Thoracic aorta (tissue), 2 donors: ENCODE measurements at regions not wholly inside any gene's neighbourhood (a gene's known extent, or its start where the extent isn't known, plus 50 kb on each side); places are given as distances from the start of the nearest gene placed in this dataset.

ENCODE experiments used
- ATAC-seq: fragments of 150-250 bp; one replicate; pipeline ENCODE4 v1.8.0; 2017; ENCODE audit warnings: low read depth; ENCODE audit not compliant: insufficient number of reproducible peaks, low FRiP score
- DNase-seq: peaks from one replicate; pipeline ENCODE4 v3.0.0-alpha.2; 2020; ENCODE audit warnings: low spot score
- H3K27ac ChIP-seq, 2 donors: fragments of 200-600 bp; sonication (generic); 1 replicate in 1 of 2; 2 replicates in 1 of 2; pipeline ENCODE4 v1.5.1; 2016; ENCODE audit warnings: mild to moderate bottlenecking in 2 of 2, moderate library complexity in 2 of 2
- H3K27me3 ChIP-seq: fragments of 200-600 bp; sonication (generic); replicated peaks from 2 replicates; pipeline ENCODE4 v1.6.0; 2016; ENCODE audit warnings: mild to moderate bottlenecking; ENCODE audit not compliant: insufficient read depth
- H3K36me3 ChIP-seq: fragments of 200-600 bp; sonication (generic); one replicate; pipeline ENCODE4 v1.5.1; 2016
- H3K4me1 ChIP-seq, 2 donors: fragments of 200-600 bp; sonication (generic); 1 replicate in 1 of 2; 2 replicates in 1 of 2; pipeline versions ENCODE4 v1.5.1 to v1.6.0; 2016; ENCODE audit warnings: low read depth in 2 of 2, mild to moderate bottlenecking in 1 of 2; ENCODE audit not compliant: control insufficient read depth in 1 of 2
- H3K4me3 ChIP-seq: fragments of 200-600 bp; sonication (generic); 2 replicates; pipeline ENCODE4 v1.5.1; 2016; ENCODE audit warnings: mild to moderate bottlenecking
- H3K9me3 ChIP-seq: fragments of 200-600 bp; sonication (generic); 2 replicates; pipeline ENCODE4 v1.5.1; 2016
- CTCF ChIP-seq: fragments of 200-600 bp; sonication (generic); IDR thresholded peaks from one replicate; pipeline ENCODE4 v1.5.1; 2019; ENCODE audit warnings: antibody characterized with exemption

DNA sequence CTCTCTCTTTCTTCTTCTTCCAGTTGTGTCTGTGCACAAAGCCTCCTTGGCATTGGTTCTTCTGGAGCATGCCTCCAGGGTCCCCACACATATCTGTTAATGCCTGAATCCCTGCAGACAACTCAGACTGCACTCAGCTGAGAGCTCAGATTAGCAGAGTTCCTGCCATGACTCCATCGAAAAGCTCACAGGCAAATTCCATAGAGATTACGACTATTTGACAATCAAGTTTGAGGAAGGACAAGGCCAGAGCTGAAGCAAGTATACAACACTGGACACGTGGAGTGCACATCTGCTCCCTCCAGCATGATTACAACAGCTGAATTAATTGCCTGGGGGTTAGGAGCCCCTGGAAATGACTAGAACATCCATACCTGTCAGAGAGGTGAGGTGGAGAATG lies 190.7 kb downstream of the INSIG2 start:
- H3K4me1 ChIP-seq: no peaks in the 10 kb centered on the region
- ATAC-seq: no peak
- no peak overlapping the region for H3K27ac ChIP-seq
- TF ChIP-seq CTCF: no peak
- H3K9me3 ChIP-seq: no peaks in the 10 kb centered on the region
- no peak for DNase-seq
- H3K27me3 ChIP-seq: no peaks in the 10 kb centered on the region
- no peak overlapping the region for H3K4me3 ChIP-seq
- no peaks in the 10 kb centered on the region for H3K36me3 ChIP-seq

GRCh38 chr2:118278046-118278445 lies 189.8 kb downstream of the INSIG2 start:
- ATAC-seq: no peak
- H3K27ac ChIP-seq: no peak overlapping the region
- no peaks in the 10 kb centered on the region for H3K36me3 ChIP-seq
- H3K9me3 ChIP-seq: no peaks in the 10 kb centered on the region
- H3K27me3 ChIP-seq: no peaks in the 10 kb centered on the region
- no peak overlapping the region for H3K4me3 ChIP-seq
- H3K4me1 ChIP-seq: no peaks in the 10 kb centered on the region
- DNase-seq: no peak
- no peak for TF ChIP-seq CTCF

DNA sequence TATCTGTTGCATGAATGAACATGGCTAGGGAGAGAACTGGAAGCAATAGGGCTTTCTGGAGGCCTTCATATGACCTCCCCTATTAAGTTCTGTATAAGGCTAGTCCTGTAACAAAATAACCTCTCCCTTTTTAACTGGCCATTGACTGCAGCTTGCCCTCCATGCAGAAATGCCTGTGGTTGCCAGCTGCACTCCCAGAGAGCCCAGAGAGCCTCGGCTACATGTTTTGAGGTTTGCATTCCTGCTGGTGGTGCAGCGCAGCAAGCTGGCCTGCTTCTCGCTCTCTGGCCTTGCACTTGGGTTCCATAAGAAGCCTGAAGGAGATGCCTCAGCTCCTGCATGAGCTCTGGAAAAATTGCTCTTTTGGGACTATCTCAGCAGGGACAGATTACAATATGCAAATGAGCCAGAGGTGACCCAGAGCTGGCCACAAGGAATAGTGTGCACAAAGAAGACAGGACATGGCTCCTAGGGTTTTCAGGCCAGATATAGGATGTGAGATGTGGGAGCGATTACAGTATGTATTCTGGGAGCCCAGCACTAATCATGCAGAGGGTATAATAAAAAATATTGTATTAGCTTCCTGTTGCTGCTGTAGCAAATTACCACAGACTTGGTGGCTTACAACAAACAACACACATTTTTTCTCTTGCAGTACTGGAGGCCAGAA lies 186.7 kb downstream of the INSIG2 start:
- DNase-seq (no peak), ATAC-seq (no peak)
- H3K27ac ChIP-seq: no peak overlapping the region
- no peak overlapping the region for H3K4me3 ChIP-seq
- H3K36me3 ChIP-seq: no peaks in the 10 kb centered on the region
- no peak for TF ChIP-seq CTCF
- no peaks in the 10 kb centered on the region for H3K9me3 ChIP-seq
- H3K4me1 ChIP-seq: no peaks in the 10 kb centered on the region
- no peaks in the 10 kb centered on the region for H3K27me3 ChIP-seq

DNA sequence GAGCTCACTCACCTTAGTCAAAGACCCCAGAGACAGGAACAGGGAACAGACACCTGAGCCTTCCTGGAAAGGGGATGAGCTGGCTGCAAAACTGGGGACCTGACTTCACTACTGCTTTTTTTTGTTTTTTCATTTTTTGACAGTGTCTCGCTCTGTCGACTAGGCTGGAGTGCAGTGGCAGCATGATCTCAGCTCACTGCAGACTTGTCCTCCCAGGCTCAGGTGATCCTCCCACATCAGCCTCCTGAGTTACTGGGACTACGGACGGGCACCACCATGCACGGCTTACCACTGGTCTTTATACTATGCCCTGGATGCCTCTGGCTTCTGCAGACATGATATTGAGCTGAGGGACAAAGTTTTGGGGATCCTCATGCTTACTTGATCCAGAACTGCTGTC lies 184.1 kb downstream of the INSIG2 start:
- TF ChIP-seq CTCF: no peak
- Histone ChIP-seq H3K4me3 (no peak overlapping the region), H3K9me3 (no peaks in the 10 kb centered on the region), H3K27ac (no peak overlapping the region), H3K27me3 (no peaks in the 10 kb centered on the region), H3K36me3 (no peaks in the 10 kb centered on the region), H3K4me1 (no peaks in the 10 kb centered on the region)
- DNase-seq: no peak
- ATAC-seq: no peak

DNA sequence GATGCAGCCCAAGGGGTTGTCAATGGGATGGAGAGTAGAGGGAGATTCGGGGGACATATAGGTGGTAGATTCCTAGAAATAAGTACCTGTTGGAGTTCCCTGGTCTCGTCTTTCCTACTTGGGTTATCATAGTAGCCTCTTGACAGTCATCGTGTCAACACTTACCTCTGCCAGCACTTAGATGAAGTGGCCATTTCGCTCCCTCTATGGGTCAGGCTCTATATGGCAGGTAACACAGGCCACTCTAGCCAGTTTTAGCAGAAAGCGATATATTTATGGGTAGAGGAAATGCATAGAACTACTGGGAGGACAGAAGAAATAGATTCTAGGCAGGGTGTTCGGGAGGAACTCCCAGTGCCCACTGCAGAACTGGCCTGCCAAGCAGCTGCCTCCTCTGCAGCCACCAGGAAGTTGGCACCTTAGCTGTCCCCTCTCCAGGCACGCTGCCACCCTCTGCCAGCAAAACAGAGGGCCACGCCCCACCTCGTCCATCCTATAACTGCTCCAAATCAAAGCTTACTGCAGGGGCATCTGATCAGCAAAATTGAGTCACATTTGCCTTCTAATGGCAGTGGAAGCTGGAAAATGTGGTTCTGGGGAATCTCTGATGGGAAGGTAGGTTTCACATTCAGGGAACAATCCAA lies 181.3 kb downstream of the INSIG2 start:
- Histone ChIP-seq H3K4me1 (no peaks in the 10 kb centered on the region), H3K9me3 (no peaks in the 10 kb centered on the region), H3K4me3 (no peak overlapping the region), H3K27me3 (no peaks in the 10 kb centered on the region), H3K27ac (no peak overlapping the region), H3K36me3 (no peaks in the 10 kb centered on the region)
- no peak for TF ChIP-seq CTCF
- ATAC-seq (no peak), DNase-seq (no peak)
